Stimulated activated CD4-positive, alpha-beta T cell treated with anti-CD3 and anti-CD28 coated beads, Interleukin-1b, Interleukin-23, amount 100 ng/mL, for 4 hours (primary cell): ENCODE measurements at regions not wholly inside any gene's neighbourhood (a gene's known extent, or its start where the extent isn't known, plus 50 kb on each side); places are given as distances from the start of the nearest gene placed in this dataset.
"Not testable (repeated sequence)": the region's sequence is repeated elsewhere in the genome, so short reads cannot be mapped to it uniquely, and the experiment has no call there.

Source experiments
- DNase-seq, 2 donors: peaks; one replicate each; pipeline ENCODE4 v3.0.0-alpha.2; 2020; ENCODE audit warnings: low read depth in 2 of 2

DNA sequence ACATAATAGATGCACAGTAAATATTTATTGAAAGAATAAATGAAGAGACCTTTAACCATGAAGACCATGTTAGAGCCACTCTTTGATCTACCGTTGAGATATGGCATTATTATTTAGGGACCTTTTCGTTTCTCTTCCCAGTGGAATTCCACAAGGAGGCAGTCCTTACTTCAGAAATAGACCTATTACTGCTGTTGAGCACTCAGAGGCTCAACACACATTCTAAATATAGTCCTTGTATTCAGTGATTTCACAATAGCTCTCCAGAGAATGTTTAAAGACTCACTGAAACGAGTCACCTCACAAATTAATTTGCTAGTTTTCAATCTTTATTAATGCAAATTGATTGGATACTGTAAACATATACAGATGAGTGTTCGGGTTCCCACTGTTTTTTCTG lies 603.8 kb downstream of the CDH8 start:
- DNase-seq: no peak

DNA sequence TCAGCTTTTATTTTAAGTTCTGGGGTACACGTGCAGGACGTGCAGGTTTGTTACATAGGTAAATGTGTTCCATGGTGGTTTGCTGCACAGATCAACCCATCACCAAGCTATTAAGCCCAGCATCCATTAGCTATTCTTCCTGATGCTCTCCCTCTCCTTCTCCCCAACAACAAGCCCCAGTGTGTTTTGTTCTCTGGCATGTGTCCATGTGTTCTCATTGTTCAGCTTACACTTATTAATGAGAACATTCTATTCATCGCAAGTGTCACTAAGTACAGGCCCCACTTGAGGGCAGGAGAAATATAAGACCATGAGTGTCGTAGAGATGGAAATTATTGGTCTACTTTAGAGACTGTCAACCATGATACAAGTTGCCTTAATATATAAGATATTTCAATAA lies 615.1 kb downstream of the CDH8 start:
- DNase-seq: no peak

DNA sequence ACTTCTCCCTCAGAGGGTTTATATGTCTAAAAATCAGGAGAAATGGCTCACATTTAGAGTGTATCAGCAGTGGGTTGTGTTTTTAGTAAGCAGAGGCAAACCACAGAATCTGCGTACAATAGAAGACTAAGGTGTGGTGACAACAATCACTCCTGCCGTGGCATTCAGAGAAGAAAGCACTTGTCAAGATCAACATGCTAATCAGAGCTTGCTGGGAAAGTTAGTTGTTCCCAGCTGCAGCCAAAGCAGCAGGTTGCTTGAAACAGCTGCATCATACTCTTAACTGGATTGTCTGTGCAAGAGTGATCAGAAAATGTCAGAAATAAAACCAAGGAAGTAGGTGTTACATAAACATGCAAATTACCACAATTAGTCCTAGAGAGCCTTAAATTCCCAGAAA lies 616.4 kb downstream of the CDH8 start:
- no peak for DNase-seq

- DNase-seq: not testable (repeated sequence)
Observed at GRCh38 chr16:61418802-61419201, 617.4 kb downstream of the CDH8 start.

DNA sequence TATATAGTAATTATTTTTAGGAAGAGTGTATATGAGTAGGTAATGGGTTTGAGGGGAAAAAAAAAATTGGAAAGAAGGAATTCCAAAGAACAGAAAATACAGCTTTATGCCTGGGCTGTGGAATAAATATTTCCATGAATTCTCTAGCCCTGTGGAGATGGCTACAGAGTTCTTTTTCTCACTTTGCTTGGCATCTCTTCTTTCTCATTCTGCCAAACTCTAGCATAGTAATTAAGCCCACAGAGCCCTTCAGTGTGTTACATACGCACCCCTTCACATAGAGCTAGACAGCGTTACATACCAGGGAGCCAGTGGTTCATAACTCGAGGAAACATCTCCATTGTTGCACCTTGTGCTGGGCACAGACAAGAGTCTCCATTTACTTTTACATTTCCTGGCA lies 621.1 kb downstream of the CDH8 start:
- DNase-seq: no peak

GRCh38 chr16:61413021-61413420 lies 623.2 kb downstream of the CDH8 start:
- DNase-seq: no peak

DNA sequence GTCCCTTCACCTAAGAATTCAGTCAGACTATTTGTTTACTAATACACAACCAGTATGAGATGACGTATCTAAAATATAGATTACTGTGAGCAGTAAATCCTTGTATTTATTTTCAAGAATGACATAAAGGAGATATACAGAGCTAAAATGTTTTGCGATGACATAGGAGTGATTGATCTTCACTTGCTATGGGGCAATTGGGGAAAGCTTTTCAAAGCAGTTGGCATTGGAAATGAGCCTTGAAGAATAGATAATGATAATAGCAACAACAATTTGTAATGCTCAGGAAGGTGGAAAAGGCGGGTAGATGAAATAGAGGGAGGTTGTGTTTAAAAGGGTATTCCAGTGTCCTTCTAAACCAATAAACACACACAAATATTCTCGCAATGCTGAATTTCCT lies 623.7 kb downstream of the CDH8 start:
- no peak for DNase-seq

DNA sequence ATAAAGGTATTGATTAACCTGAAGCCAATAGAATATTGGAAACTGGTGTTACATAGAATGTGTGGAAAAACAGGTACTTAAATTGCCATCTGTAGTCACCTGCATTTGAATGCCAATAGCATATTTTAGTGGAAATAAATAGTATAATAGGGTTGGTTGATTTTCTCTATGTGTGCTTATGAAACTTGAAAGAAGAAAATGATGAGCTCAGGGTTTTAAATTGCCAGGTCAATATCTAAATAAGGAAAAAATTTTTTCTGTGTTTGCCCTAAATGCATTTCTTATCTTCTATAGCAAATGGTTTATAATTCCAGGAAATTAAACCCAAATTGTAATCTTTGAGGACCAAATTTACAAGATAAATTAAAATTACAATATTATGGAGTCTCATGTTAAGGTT lies 626.6 kb downstream of the CDH8 start:
- no peak for DNase-seq

GRCh38 chr16:61403386-61403785 lies 632.9 kb downstream of the CDH8 start:
- no peak for DNase-seq

DNA sequence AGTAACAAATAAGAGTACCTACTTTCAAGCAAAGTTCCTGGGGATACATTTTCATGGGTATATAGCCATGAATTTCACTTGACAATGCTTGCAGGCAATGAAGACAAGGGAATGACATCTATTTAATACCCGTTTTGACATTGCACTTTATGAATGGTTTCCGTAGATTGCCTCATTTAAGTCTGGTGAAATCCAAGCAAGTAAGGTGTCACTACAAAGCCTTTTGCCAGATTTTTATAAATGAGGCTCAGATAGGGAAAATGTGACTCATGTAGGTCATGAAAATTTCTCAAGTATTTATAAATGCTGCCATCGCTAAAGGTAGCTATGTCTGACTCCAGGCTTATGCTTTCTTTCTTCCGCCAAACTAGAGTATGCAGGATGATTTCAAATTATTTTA lies 644.3 kb downstream of the CDH8 start:
- DNase-seq: no peak

- DNase-seq: no peak
Observed at GRCh38 chr16:61390965-61391637, 645.1 kb downstream of the CDH8 start.

DNA sequence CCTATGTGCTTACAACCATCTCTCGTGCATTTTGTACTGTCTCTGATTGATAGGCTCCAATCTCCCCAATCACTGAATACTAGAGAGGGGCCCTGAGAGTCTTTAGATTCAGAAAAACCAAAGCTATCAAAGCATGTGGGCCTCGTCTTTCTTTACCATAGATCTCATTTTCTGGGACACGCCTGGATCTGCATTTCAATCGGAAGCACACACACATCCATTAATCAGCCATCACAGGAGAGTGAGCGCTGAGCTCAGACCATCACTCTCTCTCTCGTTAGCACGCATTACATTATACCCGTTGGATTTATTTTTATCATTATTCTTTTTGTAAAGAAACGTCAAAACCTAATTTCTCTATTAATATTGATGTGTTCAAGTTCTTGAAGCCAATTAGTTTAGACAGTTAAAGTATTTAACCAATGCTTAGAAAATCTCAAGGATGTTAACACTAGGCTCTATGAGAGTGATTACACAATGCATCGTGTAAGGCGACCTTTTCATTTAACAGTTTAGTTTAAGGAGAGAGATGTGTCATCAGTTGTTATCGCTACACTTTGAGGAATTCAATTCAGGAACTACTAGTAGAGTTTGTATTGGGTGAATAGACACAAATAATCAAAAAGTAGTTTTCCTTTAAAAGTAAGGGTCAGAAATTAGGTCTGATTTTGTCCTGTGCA lies 650.7 kb downstream of the CDH8 start:
- DNase-seq: no peak

- DNase-seq: no peak
Observed at GRCh38 chr16:61382435-61382834, 653.8 kb downstream of the CDH8 start.

- DNase-seq: no peak
Observed at GRCh38 chr16:61379311-61379710, 656.9 kb downstream of the CDH8 start.

DNA sequence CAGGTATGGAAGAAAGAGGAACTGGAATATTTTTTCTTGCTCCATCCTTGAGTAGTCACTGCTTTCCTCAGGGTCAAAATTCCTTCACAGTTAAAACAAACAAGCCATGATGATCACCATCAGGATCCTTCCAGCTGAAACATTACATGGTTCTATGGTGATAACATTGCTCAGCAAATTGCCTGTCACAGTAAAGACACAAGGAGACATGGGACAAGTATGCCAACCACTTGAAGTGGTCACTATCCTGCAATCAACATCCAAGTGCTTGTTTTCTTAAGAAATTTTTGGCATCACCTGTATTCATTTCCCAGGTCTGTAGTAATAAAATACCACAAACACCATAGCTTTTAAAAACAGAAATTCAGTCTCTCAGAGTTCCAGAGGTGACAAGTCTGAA lies 662.2 kb downstream of the CDH8 start:
- DNase-seq: no peak

- DNase-seq: no peak
Observed at GRCh38 chr16:61371881-61372280, 664.4 kb downstream of the CDH8 start.

GRCh38 chr16:61371388-61371787 lies 664.9 kb downstream of the CDH8 start:
- DNase-seq: no peak

GRCh38 chr16:61370564-61370963 lies 665.7 kb downstream of the CDH8 start:
- no peak for DNase-seq

- no peak for DNase-seq
Observed at GRCh38 chr16:61366006-61366405, 670.2 kb downstream of the CDH8 start.

DNA sequence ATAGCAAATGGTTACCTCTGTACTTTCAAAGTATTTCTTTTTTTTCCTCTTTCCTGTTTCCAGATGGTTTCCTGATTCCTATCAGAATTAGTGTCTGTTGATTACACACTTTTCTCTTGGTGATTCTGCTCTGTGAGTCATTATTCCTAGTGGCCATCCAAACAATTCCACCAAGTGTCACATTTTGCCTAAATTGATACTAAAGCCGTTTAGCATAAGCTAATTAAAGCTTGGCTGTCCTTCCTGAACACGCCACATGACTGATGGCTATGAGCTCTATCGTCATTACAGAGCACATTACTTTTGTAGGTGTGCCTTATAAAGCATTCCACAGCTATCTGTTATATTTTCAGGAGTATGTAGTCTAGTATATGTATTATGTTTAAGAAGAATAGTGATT lies 671.2 kb downstream of the CDH8 start:
- no peak for DNase-seq

- no peak for DNase-seq
Observed at GRCh38 chr16:61362585-61362984, 673.7 kb downstream of the CDH8 start.

- no peak for DNase-seq
Observed at GRCh38 chr16:61344791-61345190, 691.4 kb downstream of the CDH8 start.

DNA sequence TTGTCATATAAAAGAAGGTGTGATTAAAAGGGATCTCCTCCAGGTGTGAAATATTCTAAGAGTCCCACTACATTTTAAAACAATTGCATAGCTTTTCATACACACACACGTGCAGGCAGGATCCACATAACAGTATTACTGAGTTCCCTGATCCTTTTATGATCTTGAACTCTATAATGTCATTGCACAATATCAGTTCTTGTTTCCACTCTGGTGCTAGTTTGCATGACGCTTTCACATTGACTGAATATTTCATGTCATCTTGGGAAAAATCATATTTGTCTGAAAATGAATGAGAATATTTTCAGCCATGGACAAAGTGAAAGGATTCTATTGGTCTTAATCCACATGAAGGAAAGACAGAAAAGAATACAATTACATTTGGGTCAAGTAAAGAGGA lies 703.8 kb downstream of the CDH8 start:
- DNase-seq: no peak

- no peak for DNase-seq
Observed at GRCh38 chr16:61324044-61324443, 712.2 kb downstream of the CDH8 start.
